ENCODE measurements at regions not wholly inside any gene's neighbourhood (a gene's known extent, or its start where the extent isn't known, plus 50 kb on each side); places are given as distances from the start of the nearest gene placed in this dataset.
"Not testable (repeated sequence)": the region's sequence is repeated elsewhere in the genome, so short reads cannot be mapped to it uniquely, and the experiment has no call there.

DNA sequence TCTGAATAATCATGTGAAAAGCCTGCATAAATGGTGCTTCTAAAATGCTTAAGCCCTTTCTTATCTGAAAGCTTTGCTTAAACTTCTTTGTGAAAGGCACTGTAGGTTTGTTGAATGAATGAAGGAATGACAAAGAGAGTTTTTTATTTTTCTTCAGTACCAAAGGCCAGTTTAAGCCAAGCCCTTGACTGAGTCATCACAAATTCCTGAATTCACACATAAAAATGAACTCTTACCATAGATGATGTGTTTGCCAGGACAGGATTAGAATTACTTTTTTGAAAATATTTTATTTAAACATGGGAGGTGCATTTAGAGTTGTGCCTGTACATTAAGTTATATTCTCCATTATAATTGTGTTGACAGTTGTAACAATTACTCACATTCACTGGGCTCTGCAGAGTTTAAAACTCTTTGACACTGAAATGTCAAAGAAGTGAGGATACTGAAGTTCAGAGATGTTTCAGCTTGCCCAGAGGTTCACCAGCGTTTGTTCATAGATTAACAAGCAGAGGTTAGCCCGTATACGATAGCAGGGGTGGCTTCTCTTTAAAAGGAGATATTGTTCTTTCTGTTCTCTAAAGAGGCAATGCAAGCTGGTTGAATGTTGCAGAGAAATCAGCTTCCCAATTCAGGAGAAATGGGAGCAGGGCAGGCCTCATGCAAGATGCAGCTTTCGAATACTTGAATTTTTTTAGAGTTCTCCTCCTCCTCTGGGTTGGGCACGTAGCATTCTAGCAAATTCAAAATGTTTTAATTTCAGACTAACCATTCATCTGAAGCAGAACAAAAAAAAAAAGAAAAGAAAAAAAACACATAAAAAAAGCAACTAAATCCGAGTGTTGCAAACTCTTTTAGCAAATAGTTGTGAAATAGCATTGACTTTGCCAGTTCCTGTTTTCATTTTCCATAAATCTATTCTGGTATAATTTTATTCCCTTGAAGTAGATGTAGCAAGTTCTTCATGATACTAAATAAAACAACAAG lies 358.7 kb upstream of the KLF4 start:
- no peaks in the 10 kb centered on the region for H3K36me3 ChIP-seq (ENCODE audit: insufficient read depth, low read length)
- no peak overlapping the region for H3K9ac ChIP-seq (ENCODE audit: low read length)
- no peak overlapping the region for H3K4me3 ChIP-seq (ENCODE audit: low read depth in 1 of 2, low read length in 2 of 2)
- no peaks in the 10 kb centered on the region for H3K27me3 ChIP-seq (ENCODE audit: control insufficient read depth in 1 of 2, insufficient read depth in 2 of 2, low read length in 2 of 2)
- no peaks in the 10 kb centered on the region for H3K4me1 ChIP-seq (ENCODE audit: insufficient read depth, low read length)
- H3K9me3 ChIP-seq (ENCODE audit: low read length), result no peaks in the 10 kb centered on the region
- no peak overlapping the region for H3K27ac ChIP-seq (ENCODE audit: low read depth, low read length)

GRCh38 chr9:107842530-107842929 lies 353.0 kb upstream of the KLF4 start:
- no peaks in the 10 kb centered on the region for H3K4me1 ChIP-seq (ENCODE audit: insufficient read depth, low read length)
- H3K27ac ChIP-seq (ENCODE audit: low read depth, low read length), result no peak overlapping the region
- no peaks in the 10 kb centered on the region for H3K9me3 ChIP-seq (ENCODE audit: low read length)
- no peak overlapping the region for H3K4me3 ChIP-seq (ENCODE audit: low read depth in 1 of 2, low read length in 2 of 2)
- H3K27me3 ChIP-seq (ENCODE audit: control insufficient read depth in 1 of 2, insufficient read depth in 2 of 2, low read length in 2 of 2), result no peaks in the 10 kb centered on the region
- no peak overlapping the region for H3K9ac ChIP-seq (ENCODE audit: low read length)
- H3K36me3 ChIP-seq (ENCODE audit: insufficient read depth, low read length), result no peaks in the 10 kb centered on the region

- Histone ChIP-seq H3K4me1 (ENCODE audit: insufficient read depth, low read length) (no peaks in the 10 kb centered on the region), H3K27ac (ENCODE audit: low read depth, low read length) (no peak overlapping the region), H3K4me3 (ENCODE audit: low read depth in 1 of 2, low read length in 2 of 2) (no peak overlapping the region), H3K27me3 (ENCODE audit: control insufficient read depth in 1 of 2, insufficient read depth in 2 of 2, low read length in 2 of 2) (no peaks in the 10 kb centered on the region), H3K9me3 (ENCODE audit: low read length) (no peaks in the 10 kb centered on the region), H3K9ac (ENCODE audit: low read length) (no peak overlapping the region), H3K36me3 (ENCODE audit: insufficient read depth, low read length) (no peaks in the 10 kb centered on the region)
These were observed 351.5 kb upstream of the KLF4 start for GRCh38 chr9:107841076-107841475.

DNA sequence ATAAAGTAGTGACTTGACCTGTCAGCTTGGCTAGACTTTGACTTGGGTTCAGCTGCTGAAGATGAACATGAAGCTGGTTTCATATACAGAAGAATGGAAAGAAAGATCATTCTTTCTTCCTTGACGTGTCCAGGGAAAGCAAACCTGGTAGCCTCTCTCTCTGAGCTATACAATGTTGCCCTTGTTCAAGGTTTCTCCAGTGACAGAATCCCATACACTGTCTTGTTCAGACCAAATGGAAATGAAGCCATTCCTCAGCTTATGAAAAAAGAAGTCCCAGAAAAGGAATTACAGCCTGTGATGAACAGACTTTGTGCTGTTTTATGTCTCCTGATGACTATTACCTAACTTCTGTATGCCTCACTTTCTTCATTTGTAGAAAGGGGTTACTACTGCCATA lies 349.8 kb upstream of the KLF4 start:
- H3K4me3 ChIP-seq (ENCODE audit: low read depth in 1 of 2, low read length in 2 of 2), result no peak overlapping the region
- no peak overlapping the region for H3K9ac ChIP-seq (ENCODE audit: low read length)
- no peaks in the 10 kb centered on the region for H3K9me3 ChIP-seq (ENCODE audit: low read length)
- H3K27ac ChIP-seq (ENCODE audit: low read depth, low read length), result no peak overlapping the region
- no peaks in the 10 kb centered on the region for H3K4me1 ChIP-seq (ENCODE audit: insufficient read depth, low read length)
- no peaks in the 10 kb centered on the region for H3K27me3 ChIP-seq (ENCODE audit: control insufficient read depth in 1 of 2, insufficient read depth in 2 of 2, low read length in 2 of 2)
- no peaks in the 10 kb centered on the region for H3K36me3 ChIP-seq (ENCODE audit: insufficient read depth, low read length)

- no peaks in the 10 kb centered on the region for H3K9me3 ChIP-seq (ENCODE audit: low read length)
- H3K4me3 ChIP-seq (ENCODE audit: low read depth in 1 of 2, low read length in 2 of 2), result no peak overlapping the region
- H3K4me1 ChIP-seq (ENCODE audit: insufficient read depth, low read length), result no peaks in the 10 kb centered on the region
- H3K27me3 ChIP-seq (ENCODE audit: control insufficient read depth in 1 of 2, insufficient read depth in 2 of 2, low read length in 2 of 2), result no peaks in the 10 kb centered on the region
- H3K27ac ChIP-seq (ENCODE audit: low read depth, low read length), result no peak overlapping the region
- H3K9ac ChIP-seq (ENCODE audit: low read length), result no peak overlapping the region
- no peaks in the 10 kb centered on the region for H3K36me3 ChIP-seq (ENCODE audit: insufficient read depth, low read length)
These were observed 349.2 kb upstream of the KLF4 start for GRCh38 chr9:107838766-107839165.

GRCh38 chr9:107836300-107836699 lies 346.7 kb upstream of the KLF4 start:
- H3K27me3 ChIP-seq (ENCODE audit: control insufficient read depth in 1 of 2, insufficient read depth in 2 of 2, low read length in 2 of 2), result no peaks in the 10 kb centered on the region
- H3K27ac ChIP-seq (ENCODE audit: low read depth, low read length), result no peak overlapping the region
- H3K9me3 ChIP-seq (ENCODE audit: low read length), result no peaks in the 10 kb centered on the region
- H3K36me3 ChIP-seq (ENCODE audit: insufficient read depth, low read length), result no peaks in the 10 kb centered on the region
- H3K4me3 ChIP-seq (ENCODE audit: low read depth in 1 of 2, low read length in 2 of 2), result no peak overlapping the region
- no peaks in the 10 kb centered on the region for H3K4me1 ChIP-seq (ENCODE audit: insufficient read depth, low read length)
- H3K9ac ChIP-seq (ENCODE audit: low read length), result no peak overlapping the region

DNA sequence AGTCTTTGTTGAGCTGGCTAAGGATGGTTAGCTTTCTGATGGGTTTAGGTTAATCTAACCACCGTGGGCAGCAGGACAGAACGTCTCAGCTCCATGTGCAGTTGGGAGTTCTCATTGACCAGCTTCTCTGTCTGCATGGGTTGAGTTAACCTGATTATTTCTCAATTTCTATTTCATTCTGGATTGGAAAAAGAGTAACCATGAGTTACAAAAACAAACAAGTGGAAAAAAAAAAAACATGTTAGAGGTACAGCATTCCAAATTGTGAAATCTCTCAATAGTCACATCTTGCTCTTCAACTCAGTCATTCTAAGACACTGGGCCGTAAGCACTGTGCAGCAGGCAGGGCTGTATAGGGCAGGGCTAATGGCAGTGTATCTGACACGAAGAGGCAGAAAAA lies 343.7 kb upstream of the KLF4 start:
- Histone ChIP-seq H3K27me3 (ENCODE audit: control insufficient read depth in 1 of 2, insufficient read depth in 2 of 2, low read length in 2 of 2) (no peaks in the 10 kb centered on the region), H3K9me3 (ENCODE audit: low read length) (no peaks in the 10 kb centered on the region), H3K4me1 (ENCODE audit: insufficient read depth, low read length) (no peaks in the 10 kb centered on the region), H3K9ac (ENCODE audit: low read length) (no peak overlapping the region), H3K27ac (ENCODE audit: low read depth, low read length) (no peak overlapping the region), H3K4me3 (ENCODE audit: low read depth in 1 of 2, low read length in 2 of 2) (no peak overlapping the region), H3K36me3 (ENCODE audit: insufficient read depth, low read length) (no peaks in the 10 kb centered on the region)

GRCh38 chr9:107832871-107833270 lies 343.3 kb upstream of the KLF4 start:
- H3K9ac ChIP-seq (ENCODE audit: low read length), result no peak overlapping the region
- H3K4me3 ChIP-seq (ENCODE audit: low read depth in 1 of 2, low read length in 2 of 2), result no peak overlapping the region
- H3K27me3 ChIP-seq (ENCODE audit: control insufficient read depth in 1 of 2, insufficient read depth in 2 of 2, low read length in 2 of 2), result no peaks in the 10 kb centered on the region
- H3K36me3 ChIP-seq (ENCODE audit: insufficient read depth, low read length), result no peaks in the 10 kb centered on the region
- no peaks in the 10 kb centered on the region for H3K9me3 ChIP-seq (ENCODE audit: low read length)
- H3K27ac ChIP-seq (ENCODE audit: low read depth, low read length), result no peak overlapping the region
- no peaks in the 10 kb centered on the region for H3K4me1 ChIP-seq (ENCODE audit: insufficient read depth, low read length)

DNA sequence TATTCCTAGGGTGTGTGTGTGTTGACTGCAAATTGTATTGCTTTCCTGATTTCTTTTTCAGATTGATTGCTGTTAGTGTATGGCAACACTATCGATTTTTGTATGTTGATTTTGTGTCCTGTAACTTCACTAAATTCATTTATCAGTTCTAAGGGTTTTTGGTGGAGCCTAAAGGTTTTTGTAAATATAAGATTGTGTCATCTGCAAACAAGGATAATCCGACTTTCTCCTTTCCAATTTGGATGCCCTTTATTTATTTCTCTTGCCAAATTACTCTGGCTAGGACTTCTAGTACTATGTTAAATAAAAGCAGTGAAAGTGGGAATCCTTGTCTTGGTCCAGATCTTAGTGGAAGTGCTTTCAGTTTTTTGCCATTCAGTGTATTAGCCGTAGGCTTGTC lies 340.9 kb upstream of the KLF4 start:
- Histone ChIP-seq H3K4me3 (ENCODE audit: low read depth in 1 of 2, low read length in 2 of 2) (no peak overlapping the region), H3K9me3 (ENCODE audit: low read length) (no peaks in the 10 kb centered on the region), H3K9ac (ENCODE audit: low read length) (no peak overlapping the region), H3K36me3 (ENCODE audit: insufficient read depth, low read length) (no peaks in the 10 kb centered on the region), H3K27me3 (ENCODE audit: control insufficient read depth in 1 of 2, insufficient read depth in 2 of 2, low read length in 2 of 2) (no peaks in the 10 kb centered on the region), H3K27ac (ENCODE audit: low read depth, low read length) (no peak overlapping the region), H3K4me1 (ENCODE audit: insufficient read depth, low read length) (no peaks in the 10 kb centered on the region)

DNA sequence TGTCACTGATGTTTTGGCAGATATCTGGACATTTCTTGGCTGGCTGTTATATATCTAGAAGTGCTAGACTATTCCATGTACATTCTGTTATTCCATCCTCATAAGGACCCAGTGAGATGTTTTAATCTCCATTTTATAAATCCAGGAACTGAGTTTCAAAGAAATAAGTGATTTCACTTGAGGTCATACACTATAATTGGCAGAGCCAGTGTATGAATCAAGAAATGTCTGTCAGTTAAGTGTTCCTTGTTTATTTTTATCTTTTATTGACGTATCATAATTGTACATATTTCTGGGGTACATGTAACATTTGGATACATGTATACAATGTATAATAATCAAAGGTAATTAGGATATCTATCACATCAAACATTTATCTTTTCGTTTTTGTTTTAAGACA lies 338.3 kb upstream of the KLF4 start:
- Histone ChIP-seq H3K4me3 (ENCODE audit: low read depth in 1 of 2, low read length in 2 of 2) (no peak overlapping the region), H3K27me3 (ENCODE audit: control insufficient read depth in 1 of 2, insufficient read depth in 2 of 2, low read length in 2 of 2) (no peaks in the 10 kb centered on the region), H3K9ac (ENCODE audit: low read length) (no peak overlapping the region), H3K36me3 (ENCODE audit: insufficient read depth, low read length) (no peaks in the 10 kb centered on the region), H3K27ac (ENCODE audit: low read depth, low read length) (no peak overlapping the region), H3K4me1 (ENCODE audit: insufficient read depth, low read length) (no peaks in the 10 kb centered on the region), H3K9me3 (ENCODE audit: low read length) (no peaks in the 10 kb centered on the region)

DNA sequence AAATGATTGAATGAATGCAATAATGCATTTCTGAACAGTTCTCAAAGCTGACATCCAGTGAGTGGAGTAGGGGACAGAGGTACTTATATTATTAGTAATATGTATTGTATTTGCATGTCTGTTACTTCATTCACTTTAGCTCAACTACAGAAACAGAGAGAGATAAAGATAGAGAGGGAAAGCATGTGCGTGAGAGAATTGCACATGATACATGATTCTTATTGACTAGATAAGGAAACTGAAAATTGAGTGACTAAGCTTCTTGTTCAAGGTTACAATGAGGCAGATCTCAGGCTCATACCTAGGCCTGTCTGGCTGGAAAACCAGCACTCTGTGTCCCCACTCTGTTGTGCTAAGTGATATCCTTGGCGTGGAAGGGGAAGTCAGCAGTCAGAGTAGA lies 337.7 kb upstream of the KLF4 start:
- H3K4me1 ChIP-seq (ENCODE audit: insufficient read depth, low read length), result no peaks in the 10 kb centered on the region
- no peaks in the 10 kb centered on the region for H3K36me3 ChIP-seq (ENCODE audit: insufficient read depth, low read length)
- no peak overlapping the region for H3K4me3 ChIP-seq (ENCODE audit: low read depth in 1 of 2, low read length in 2 of 2)
- no peaks in the 10 kb centered on the region for H3K27me3 ChIP-seq (ENCODE audit: control insufficient read depth in 1 of 2, insufficient read depth in 2 of 2, low read length in 2 of 2)
- no peaks in the 10 kb centered on the region for H3K9me3 ChIP-seq (ENCODE audit: low read length)
- H3K9ac ChIP-seq (ENCODE audit: low read length), result no peak overlapping the region
- H3K27ac ChIP-seq (ENCODE audit: low read depth, low read length), result no peak overlapping the region

GRCh38 chr9:107826688-107826983 lies 337.1 kb upstream of the KLF4 start:
- not testable (repeated sequence) for H3K4me1 ChIP-seq (ENCODE audit: insufficient read depth, low read length); H3K27me3 ChIP-seq (ENCODE audit: control insufficient read depth in 1 of 2, insufficient read depth in 2 of 2, low read length in 2 of 2); H3K9me3 ChIP-seq (ENCODE audit: low read length); H3K4me3 ChIP-seq (ENCODE audit: low read depth in 1 of 2, low read length in 2 of 2); H3K27ac ChIP-seq (ENCODE audit: low read depth, low read length); H3K36me3 ChIP-seq (ENCODE audit: insufficient read depth, low read length); H3K9ac ChIP-seq (ENCODE audit: low read length)

Measured in muscle layer of colon (tissue), 2 donors.